ENCODE measurements at regions not wholly inside any gene's neighbourhood (a gene's known extent, or its start where the extent isn't known, plus 50 kb on each side); places are given as distances from the start of the nearest gene placed in this dataset.

DNA sequence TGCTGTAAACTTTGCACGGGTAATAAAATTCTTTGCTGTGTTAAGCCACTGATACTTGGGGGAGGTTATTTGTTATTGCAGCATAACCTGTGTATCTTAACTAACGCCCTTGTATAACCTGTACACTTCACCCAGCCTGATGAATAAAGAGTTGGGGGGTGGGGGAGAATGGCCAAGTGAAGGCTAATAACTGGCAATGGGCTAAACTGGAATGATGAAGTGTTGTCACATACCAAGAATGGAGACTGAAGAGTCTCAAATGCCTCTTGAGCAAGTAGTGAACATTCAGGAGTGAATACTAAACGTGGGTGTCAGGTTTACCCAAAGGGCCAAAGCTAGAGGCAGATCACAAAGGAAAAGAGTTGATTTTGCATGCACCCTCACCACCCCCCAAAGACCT lies 169.4 kb downstream of the C1orf94 start:
- H3K4me2 ChIP-seq (ENCODE audit: insufficient read depth, low read length), result no peak overlapping the region
- no peaks in the 10 kb centered on the region for H3K27me3 ChIP-seq (ENCODE audit: insufficient read depth, low read length, poor library complexity)
- no peaks in the 10 kb centered on the region for H3K9me3 ChIP-seq (ENCODE audit: insufficient read depth, low read length, severe bottlenecking)
- DNase-seq, result no peak
- H4K20me1 ChIP-seq (ENCODE audit: insufficient read depth, low read length), result no peaks in the 10 kb centered on the region
- H3K79me2 ChIP-seq (ENCODE audit: insufficient read depth, low read length), result no peaks in the 10 kb centered on the region
- no peak overlapping the region for H3K27ac ChIP-seq (ENCODE audit: low read length)
- H3K36me3 ChIP-seq (ENCODE audit: insufficient read depth, low read length), result no peaks in the 10 kb centered on the region
- TF ChIP-seq, protein P1, sequence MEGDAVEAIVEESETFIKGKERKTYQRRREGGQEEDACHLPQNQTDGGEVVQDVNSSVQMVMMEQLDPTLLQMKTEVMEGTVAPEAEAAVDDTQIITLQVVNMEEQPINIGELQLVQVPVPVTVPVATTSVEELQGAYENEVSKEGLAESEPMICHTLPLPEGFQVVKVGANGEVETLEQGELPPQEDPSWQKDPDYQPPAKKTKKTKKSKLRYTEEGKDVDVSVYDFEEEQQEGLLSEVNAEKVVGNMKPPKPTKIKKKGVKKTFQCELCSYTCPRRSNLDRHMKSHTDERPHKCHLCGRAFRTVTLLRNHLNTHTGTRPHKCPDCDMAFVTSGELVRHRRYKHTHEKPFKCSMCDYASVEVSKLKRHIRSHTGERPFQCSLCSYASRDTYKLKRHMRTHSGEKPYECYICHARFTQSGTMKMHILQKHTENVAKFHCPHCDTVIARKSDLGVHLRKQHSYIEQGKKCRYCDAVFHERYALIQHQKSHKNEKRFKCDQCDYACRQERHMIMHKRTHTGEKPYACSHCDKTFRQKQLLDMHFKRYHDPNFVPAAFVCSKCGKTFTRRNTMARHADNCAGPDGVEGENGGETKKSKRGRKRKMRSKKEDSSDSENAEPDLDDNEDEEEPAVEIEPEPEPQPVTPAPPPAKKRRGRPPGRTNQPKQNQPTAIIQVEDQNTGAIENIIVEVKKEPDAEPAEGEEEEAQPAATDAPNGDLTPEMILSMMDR (IDR thresholded peaks at IDR 0.05; ENCODE audit: borderline replicate concordance, extremely low read depth, low read length, poor library complexity, severe bottlenecking), result no peak
- no peak for TF ChIP-seq EZH2 (IDR thresholded peaks at IDR 0.05; ENCODE audit: borderline replicate concordance, low read depth, low read length, severe bottlenecking)
- no peak overlapping the region for H2AFZ ChIP-seq (ENCODE audit: low read depth, low read length)
- no peaks in the 10 kb centered on the region for H3K4me1 ChIP-seq (ENCODE audit: insufficient read depth, low read length)
- H3K9ac ChIP-seq (ENCODE audit: low read depth, low read length), result no peak overlapping the region
- no peak for ATAC-seq (ENCODE audit: insufficient read depth, low read depth)
- no peak overlapping the region for H3K4me3 ChIP-seq (ENCODE audit: low read depth in 1 of 2, low read length in 2 of 2)

GRCh38 chr1:34353409-34353808 lies 176.7 kb downstream of the C1orf94 start:
- Histone ChIP-seq H3K79me2 (ENCODE audit: insufficient read depth, low read length) (no peaks in the 10 kb centered on the region), H4K20me1 (ENCODE audit: insufficient read depth, low read length) (0 out of 2 replicates have a peak, but pooled peaks cover 4% of the 10 kb centered on the region), H3K27me3 (ENCODE audit: insufficient read depth, low read length, poor library complexity) (peaks cover 3% of the 10 kb centered on the region), H3K4me1 (ENCODE audit: insufficient read depth, low read length) (no peaks in the 10 kb centered on the region), H3K9me3 (ENCODE audit: insufficient read depth, low read length, severe bottlenecking) (no peaks in the 10 kb centered on the region), H3K9ac (ENCODE audit: low read depth, low read length) (no peak overlapping the region), H3K27ac (ENCODE audit: low read length) (no peak overlapping the region), H3K4me2 (ENCODE audit: insufficient read depth, low read length) (no peak overlapping the region), H3K4me3 (ENCODE audit: low read depth in 1 of 2, low read length in 2 of 2) (no peak overlapping the region), H3K36me3 (ENCODE audit: insufficient read depth, low read length) (no peaks in the 10 kb centered on the region), H2AFZ (ENCODE audit: low read depth, low read length) (no peak overlapping the region)
- no peak for TF ChIP-seq EZH2 (IDR thresholded peaks at IDR 0.05; ENCODE audit: borderline replicate concordance, low read depth, low read length, severe bottlenecking)
- TF ChIP-seq, protein P1 (IDR thresholded peaks at IDR 0.05; ENCODE audit: borderline replicate concordance, extremely low read depth, low read length, poor library complexity, severe bottlenecking), result no peak
- ATAC-seq (ENCODE audit: insufficient read depth, low read depth) (no peak), DNase-seq (no peak)

DNA sequence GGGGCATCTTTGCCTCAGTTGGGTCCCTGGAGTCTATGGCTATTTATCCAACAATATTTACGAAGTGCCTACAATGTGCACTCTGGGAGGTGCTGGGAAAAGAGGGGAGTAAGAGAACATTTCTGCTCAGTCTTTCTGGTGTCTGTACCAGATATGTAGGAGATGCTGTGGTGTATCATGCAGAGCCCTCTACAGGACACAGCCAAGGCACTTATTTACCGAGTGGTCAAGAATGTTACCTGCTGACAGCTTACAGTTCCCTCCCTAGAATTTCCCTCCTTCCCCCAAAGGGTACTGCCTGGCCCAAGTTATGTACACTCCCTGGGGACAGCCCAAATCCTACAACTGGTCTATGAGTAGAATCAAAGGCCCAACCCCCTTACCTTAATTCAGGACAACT lies 177.7 kb downstream of the C1orf94 start:
- H3K79me2 ChIP-seq (ENCODE audit: insufficient read depth, low read length), result no peaks in the 10 kb centered on the region
- ATAC-seq (ENCODE audit: insufficient read depth, low read depth), result no peak

More for the DNA sequence above, 177.7 kb downstream of the C1orf94 start:
- H3K27me3 ChIP-seq (ENCODE audit: insufficient read depth, low read length, poor library complexity), result peaks cover 3% of the 10 kb centered on the region
- H2AFZ ChIP-seq (ENCODE audit: low read depth, low read length), result no peak overlapping the region
- no peaks in the 10 kb centered on the region for H3K4me1 ChIP-seq (ENCODE audit: insufficient read depth, low read length)
- DNase-seq, result no peak
- H3K27ac ChIP-seq (ENCODE audit: low read length), result no peak overlapping the region
- H3K9ac ChIP-seq (ENCODE audit: low read depth, low read length), result no peak overlapping the region
- 0 out of 2 replicates have a peak, but pooled peaks cover 4% of the 10 kb centered on the region for H4K20me1 ChIP-seq (ENCODE audit: insufficient read depth, low read length)
- TF ChIP-seq, protein P1 (IDR thresholded peaks at IDR 0.05; ENCODE audit: borderline replicate concordance, extremely low read depth, low read length, poor library complexity, severe bottlenecking), result no peak
- no peak for TF ChIP-seq EZH2 (IDR thresholded peaks at IDR 0.05; ENCODE audit: borderline replicate concordance, low read depth, low read length, severe bottlenecking)
- H3K4me2 ChIP-seq (ENCODE audit: insufficient read depth, low read length), result no peak overlapping the region
- no peak overlapping the region for H3K4me3 ChIP-seq (ENCODE audit: low read depth in 1 of 2, low read length in 2 of 2)
- no peaks in the 10 kb centered on the region for H3K9me3 ChIP-seq (ENCODE audit: insufficient read depth, low read length, severe bottlenecking)
- no peaks in the 10 kb centered on the region for H3K36me3 ChIP-seq (ENCODE audit: insufficient read depth, low read length)

Data from DND-41 (cell line).